Suprapubic skin (tissue), 4 donors: ENCODE measurements at regions not wholly inside any gene's neighbourhood (a gene's known extent, or its start where the extent isn't known, plus 50 kb on each side); places are given as distances from the start of the nearest gene placed in this dataset.

Experiments
- EP300 ChIP-seq: sonication (generic); formaldehyde crosslinking; IDR thresholded peaks from one replicate; pipeline ENCODE4 v1.6.1; 2017; ENCODE audit warnings: antibody characterized with exemption
- POLR2A ChIP-seq, 2 donors: fragments of 450-650 bp; IDR thresholded peaks; one replicate each; pipeline ENCODE4 v1.6.1; 2017; ENCODE audit warnings: antibody characterized with exemption in 2 of 2, mild to moderate bottlenecking in 2 of 2, moderate library complexity in 2 of 2
- POLR2AphosphoS5 ChIP-seq, 3 donors: sonication (generic); formaldehyde crosslinking; IDR thresholded peaks; one replicate each; pipeline ENCODE4 v1.6.1; 2017; ENCODE audit warnings: antibody characterized with exemption in 3 of 3
- TF ChIP-seq, protein P1 (sequence below), 2 donors: fragments of 200-600 bp in 1 of 2; fragments of 450-650 bp in 1 of 2; sonication (generic) in 1 of 2; IDR thresholded peaks; one replicate each; pipeline ENCODE4 v1.5.1; 2016 to 2019; ENCODE audit warnings: antibody characterized with exemption in 2 of 2, mild to moderate bottlenecking in 1 of 2, moderate library complexity in 1 of 2

DNA sequence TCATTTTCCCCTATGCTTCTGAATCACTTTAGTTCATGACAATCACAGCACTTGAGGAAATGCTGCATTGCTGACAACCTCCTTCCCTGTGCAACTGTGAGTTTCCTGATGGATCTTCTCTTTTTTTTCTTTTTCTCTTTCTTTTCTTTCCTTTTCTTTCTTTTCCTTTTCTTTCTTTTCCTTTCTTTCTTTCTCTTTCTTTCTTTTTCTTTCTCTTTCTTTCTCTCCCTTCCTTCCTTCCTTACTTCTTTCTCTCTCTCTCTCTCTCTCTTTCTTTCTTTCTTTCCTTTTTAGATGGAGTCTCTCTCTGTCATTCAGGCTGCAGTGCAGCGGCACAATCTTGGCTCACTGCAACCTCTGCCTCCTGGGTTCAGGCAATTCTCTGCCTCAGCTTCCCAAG, 247.9 kb upstream of the HTR2A start:
- TF ChIP-seq, protein P1, sequence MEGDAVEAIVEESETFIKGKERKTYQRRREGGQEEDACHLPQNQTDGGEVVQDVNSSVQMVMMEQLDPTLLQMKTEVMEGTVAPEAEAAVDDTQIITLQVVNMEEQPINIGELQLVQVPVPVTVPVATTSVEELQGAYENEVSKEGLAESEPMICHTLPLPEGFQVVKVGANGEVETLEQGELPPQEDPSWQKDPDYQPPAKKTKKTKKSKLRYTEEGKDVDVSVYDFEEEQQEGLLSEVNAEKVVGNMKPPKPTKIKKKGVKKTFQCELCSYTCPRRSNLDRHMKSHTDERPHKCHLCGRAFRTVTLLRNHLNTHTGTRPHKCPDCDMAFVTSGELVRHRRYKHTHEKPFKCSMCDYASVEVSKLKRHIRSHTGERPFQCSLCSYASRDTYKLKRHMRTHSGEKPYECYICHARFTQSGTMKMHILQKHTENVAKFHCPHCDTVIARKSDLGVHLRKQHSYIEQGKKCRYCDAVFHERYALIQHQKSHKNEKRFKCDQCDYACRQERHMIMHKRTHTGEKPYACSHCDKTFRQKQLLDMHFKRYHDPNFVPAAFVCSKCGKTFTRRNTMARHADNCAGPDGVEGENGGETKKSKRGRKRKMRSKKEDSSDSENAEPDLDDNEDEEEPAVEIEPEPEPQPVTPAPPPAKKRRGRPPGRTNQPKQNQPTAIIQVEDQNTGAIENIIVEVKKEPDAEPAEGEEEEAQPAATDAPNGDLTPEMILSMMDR (IDR thresholded peaks at IDR 0.05), result no peak
- TF ChIP-seq POLR2A (IDR thresholded peaks at IDR 0.05) (no peak), EP300 (no peak), POLR2AphosphoS5 (IDR thresholded peaks at IDR 0.05) (no peak)
